GM18519 (cell line): ENCODE measurements at regions not wholly inside any gene's neighbourhood (a gene's known extent, or its start where the extent isn't known, plus 50 kb on each side); places are given as distances from the start of the nearest gene placed in this dataset.

Experiments used
- ATAC-seq: cut with Tn5 transposase; IDR thresholded peaks from one replicate; pipeline ENCODE4 v1.9.1; 2021; ENCODE audit warnings: mild to moderate bottlenecking, moderate library complexity; ENCODE audit not compliant: unreplicated experiment, low FRiP score

- no peak for ATAC-seq
These were observed 190.2 kb upstream of the ZBED5 start for GRCh38 chr11:11047851-11048610.

GRCh38 chr11:11046781-11047180 lies 188.9 kb upstream of the ZBED5 start:
- ATAC-seq: no peak

- no peak for ATAC-seq
These were observed 187.5 kb upstream of the ZBED5 start for GRCh38 chr11:11045156-11045930.

- no peak for ATAC-seq
These were observed 186.4 kb upstream of the ZBED5 start for GRCh38 chr11:11044137-11044855.

GRCh38 chr11:11043721-11044120 lies 185.9 kb upstream of the ZBED5 start:
- no peak for ATAC-seq

GRCh38 chr11:11039208-11039965 lies 181.5 kb upstream of the ZBED5 start:
- no peak for ATAC-seq

- no peak for ATAC-seq
These were observed 180.9 kb upstream of the ZBED5 start for GRCh38 chr11:11038782-11039181.

- ATAC-seq: no peak
These were observed 180.5 kb upstream of the ZBED5 start for GRCh38 chr11:11038352-11038751.

- ATAC-seq: no peak
These were observed 179.2 kb upstream of the ZBED5 start for GRCh38 chr11:11036848-11037732.

GRCh38 chr11:11036185-11036847 lies 178.5 kb upstream of the ZBED5 start:
- no peak for ATAC-seq

GRCh38 chr11:11035331-11035730 lies 177.5 kb upstream of the ZBED5 start:
- no peak for ATAC-seq

GRCh38 chr11:11034476-11034875 lies 176.6 kb upstream of the ZBED5 start:
- ATAC-seq: no peak

- no peak for ATAC-seq
These were observed 174.2 kb upstream of the ZBED5 start for GRCh38 chr11:11032066-11032465.

GRCh38 chr11:11029027-11029426 lies 171.2 kb upstream of the ZBED5 start:
- no peak for ATAC-seq

- ATAC-seq: no peak
These were observed 170.3 kb upstream of the ZBED5 start for GRCh38 chr11:11028017-11028692.

GRCh38 chr11:11027288-11027687 lies 169.4 kb upstream of the ZBED5 start:
- no peak for ATAC-seq

- ATAC-seq: no peak
These were observed 167.2 kb upstream of the ZBED5 start for GRCh38 chr11:11025087-11025486.

- ATAC-seq: no peak
These were observed 164.4 kb upstream of the ZBED5 start for GRCh38 chr11:11022125-11022730.
